ENCODE measurements at regions not wholly inside any gene's neighbourhood (a gene's known extent, or its start where the extent isn't known, plus 50 kb on each side); places are given as distances from the start of the nearest gene placed in this dataset.

DNA sequence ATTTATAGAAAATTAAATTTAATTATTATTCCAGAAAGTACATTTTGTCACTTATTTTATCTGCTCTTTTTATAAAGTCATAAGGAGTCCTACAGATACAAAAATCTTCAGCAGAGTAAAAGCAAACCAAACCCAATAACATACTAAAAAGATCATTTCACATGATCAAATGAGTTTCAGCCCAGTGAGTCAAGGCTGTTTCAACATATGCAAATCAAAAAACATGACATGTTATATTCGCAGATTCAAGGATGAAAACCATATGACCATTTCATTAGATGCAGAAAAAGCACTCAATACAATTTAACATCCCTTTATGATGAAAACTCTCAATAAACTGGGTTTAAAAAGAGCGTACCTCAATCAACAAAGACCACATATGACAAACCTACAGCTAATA is 214.3 kb downstream of the FAT4 start:
- ATAC-seq (ENCODE audit: low read depth) (no peak), DNase-seq (no peak)
- Histone ChIP-seq H3K27me3 (replicated peaks in 1 of 4; ENCODE audit: control extremely low read depth in 1 of 4, control insufficient read depth in 3 of 4, insufficient read depth in 4 of 4, low read length in 3 of 4) (no peaks in the 10 kb centered on the region), H3K79me2 (ENCODE audit: control insufficient read depth, insufficient read depth, low read length) (no peaks in the 10 kb centered on the region), H3K9ac (ENCODE audit: low read length) (no peak overlapping the region), H3K9me3 (ENCODE audit: control extremely low read depth in 1 of 3, control insufficient read depth in 2 of 3, insufficient read depth in 1 of 3, low read length in 2 of 3) (no peaks in the 10 kb centered on the region), H3K4me2 (replicated peaks; ENCODE audit: low read depth, low read length, poor library complexity, severe bottlenecking) (no peak overlapping the region), H3K36me3 (replicated peaks in 1 of 2; ENCODE audit: control extremely low read depth in 1 of 2, control insufficient read depth in 1 of 2, extremely low read depth in 1 of 2, insufficient read depth in 2 of 2, low read length in 1 of 2) (no peaks in the 10 kb centered on the region), H2AFZ (ENCODE audit: insufficient read depth, low read depth, low read length, poor library complexity, severe bottlenecking) (no peak overlapping the region), H3K4me3 (ENCODE audit: control extremely low read depth in 1 of 5, extremely low read depth in 1 of 5, insufficient read depth in 1 of 5, low read depth in 2 of 5, low read length in 4 of 5) (no peak overlapping the region), H3K27ac (ENCODE audit: low read length in 2 of 2) (no peak overlapping the region), H4K20me1 (ENCODE audit: control insufficient read depth, insufficient read depth, low read length, poor library complexity, severe bottlenecking) (no peaks in the 10 kb centered on the region), H3K4me1 (ENCODE audit: control insufficient read depth in 2 of 2, insufficient read depth in 2 of 2, low read length in 2 of 2) (no peaks in the 10 kb centered on the region)
- POLR2A ChIA-PET, result no interaction called here
- Mint-ChIP-seq H3K27me3 (no peaks in the 10 kb centered on the region), H3K4me1 (no peaks in the 10 kb centered on the region), H3K9me3 (ENCODE audit: insufficient read depth) (no peaks in the 10 kb centered on the region), H3K27ac (no peak overlapping the region), H3K4me3 (no peak overlapping the region)
- CTCF ChIA-PET, result no interaction called here
- 67% methylated on average over 1 of the region's 2 CpGs for WGBS (ENCODE audit: insufficient coverage)
- TF ChIP-seq, protein P1, sequence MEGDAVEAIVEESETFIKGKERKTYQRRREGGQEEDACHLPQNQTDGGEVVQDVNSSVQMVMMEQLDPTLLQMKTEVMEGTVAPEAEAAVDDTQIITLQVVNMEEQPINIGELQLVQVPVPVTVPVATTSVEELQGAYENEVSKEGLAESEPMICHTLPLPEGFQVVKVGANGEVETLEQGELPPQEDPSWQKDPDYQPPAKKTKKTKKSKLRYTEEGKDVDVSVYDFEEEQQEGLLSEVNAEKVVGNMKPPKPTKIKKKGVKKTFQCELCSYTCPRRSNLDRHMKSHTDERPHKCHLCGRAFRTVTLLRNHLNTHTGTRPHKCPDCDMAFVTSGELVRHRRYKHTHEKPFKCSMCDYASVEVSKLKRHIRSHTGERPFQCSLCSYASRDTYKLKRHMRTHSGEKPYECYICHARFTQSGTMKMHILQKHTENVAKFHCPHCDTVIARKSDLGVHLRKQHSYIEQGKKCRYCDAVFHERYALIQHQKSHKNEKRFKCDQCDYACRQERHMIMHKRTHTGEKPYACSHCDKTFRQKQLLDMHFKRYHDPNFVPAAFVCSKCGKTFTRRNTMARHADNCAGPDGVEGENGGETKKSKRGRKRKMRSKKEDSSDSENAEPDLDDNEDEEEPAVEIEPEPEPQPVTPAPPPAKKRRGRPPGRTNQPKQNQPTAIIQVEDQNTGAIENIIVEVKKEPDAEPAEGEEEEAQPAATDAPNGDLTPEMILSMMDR (IDR thresholded peaks at IDR 0.05), result no peak
- no peak for TF ChIP-seq EZH2 (IDR thresholded peaks at IDR 0.05; ENCODE audit: borderline replicate concordance, insufficient read depth, low read depth, low read length, poor library complexity, severe bottlenecking)
- intact Hi-C loops (cut with micrococcal nuclease), result no loop called here

DNA sequence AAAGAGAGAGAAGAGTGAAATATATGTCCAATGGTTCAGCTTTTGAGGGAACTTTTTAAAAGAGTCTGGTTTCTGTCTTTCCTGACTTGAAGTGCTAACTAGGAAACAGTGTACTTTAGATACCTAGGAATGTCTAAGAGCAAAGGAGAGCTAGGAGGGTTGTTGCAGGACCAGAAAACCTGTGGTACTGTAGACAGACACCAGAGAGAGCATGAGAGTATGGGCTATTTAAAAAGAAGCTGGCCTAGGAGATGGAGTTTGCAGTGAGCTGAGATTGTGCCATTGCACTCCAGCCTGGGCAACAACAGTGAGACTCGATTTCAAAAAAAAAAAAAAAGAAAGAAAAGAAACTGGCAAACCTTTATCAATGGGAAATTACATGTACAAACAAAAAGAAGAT is 223.9 kb downstream of the FAT4 start:
- H3K27me3 Mint-ChIP-seq, result no peaks in the 10 kb centered on the region
- H3K27me3 ChIP-seq (replicated peaks in 1 of 4; ENCODE audit: control extremely low read depth in 1 of 4, control insufficient read depth in 3 of 4, insufficient read depth in 4 of 4, low read length in 3 of 4), result no peaks in the 10 kb centered on the region
- H3K4me1 ChIP-seq (ENCODE audit: control insufficient read depth in 2 of 2, insufficient read depth in 2 of 2, low read length in 2 of 2), result no peaks in the 10 kb centered on the region
- DNase-seq (no peak), ATAC-seq (ENCODE audit: low read depth) (no peak)
- no peak overlapping the region for H3K9ac ChIP-seq (ENCODE audit: low read length)
- no CpG with 5 or more reads among the region's 1 CpG for WGBS (ENCODE audit: insufficient coverage)
- H3K79me2 ChIP-seq (ENCODE audit: control insufficient read depth, insufficient read depth, low read length), result no peaks in the 10 kb centered on the region
- TF ChIP-seq, protein P1 (IDR thresholded peaks at IDR 0.05), result no peak
- TF ChIP-seq EZH2 (IDR thresholded peaks at IDR 0.05; ENCODE audit: borderline replicate concordance, insufficient read depth, low read depth, low read length, poor library complexity, severe bottlenecking), result no peak
- intact Hi-C loops (cut with micrococcal nuclease), result no loop called here
- H2AFZ ChIP-seq (ENCODE audit: insufficient read depth, low read depth, low read length, poor library complexity, severe bottlenecking), result no peak overlapping the region
- no peaks in the 10 kb centered on the region for H3K4me1 Mint-ChIP-seq
- ChIA-PET CTCF (no interaction called here), POLR2A (no interaction called here)
- no peak overlapping the region for H3K27ac ChIP-seq (ENCODE audit: low read length in 2 of 2)
- H3K9me3 Mint-ChIP-seq (ENCODE audit: insufficient read depth), result peaks cover 2% of the 10 kb centered on the region
- no peak overlapping the region for H3K4me2 ChIP-seq (replicated peaks; ENCODE audit: low read depth, low read length, poor library complexity, severe bottlenecking)
- peaks cover 0 to 4% (median 1%) of the 10 kb centered on the region in 3 donors for H3K9me3 ChIP-seq (ENCODE audit: control extremely low read depth in 1 of 3, control insufficient read depth in 2 of 3, insufficient read depth in 1 of 3, low read length in 2 of 3)
- H3K27ac Mint-ChIP-seq, result no peak overlapping the region
- no peak overlapping the region for H3K4me3 Mint-ChIP-seq
- no peaks in the 10 kb centered on the region for H4K20me1 ChIP-seq (ENCODE audit: control insufficient read depth, insufficient read depth, low read length, poor library complexity, severe bottlenecking)
- H3K4me3 ChIP-seq (ENCODE audit: control extremely low read depth in 1 of 5, extremely low read depth in 1 of 5, insufficient read depth in 1 of 5, low read depth in 2 of 5, low read length in 4 of 5), result no peak overlapping the region
- H3K36me3 ChIP-seq (replicated peaks in 1 of 2; ENCODE audit: control extremely low read depth in 1 of 2, control insufficient read depth in 1 of 2, extremely low read depth in 1 of 2, insufficient read depth in 2 of 2, low read length in 1 of 2), result no peaks in the 10 kb centered on the region

Data from B cell (primary cell).